GM13976 (cell line): ENCODE measurements at regions not wholly inside any gene's neighbourhood (a gene's known extent, or its start where the extent isn't known, plus 50 kb on each side); places are given as distances from the start of the nearest gene placed in this dataset.

Experiments
- DNase-seq: peaks from one replicate; pipeline ENCODE4 v3.0.0; 2012; ENCODE audit warnings: low spot score
- CTCF ChIP-seq: IDR thresholded peaks from 2 replicates; pipeline ENCODE4 v1.5.1; 2012; ENCODE audit warnings: borderline replicate concordance, mild to moderate bottlenecking; ENCODE audit not compliant: insufficient read depth; ENCODE audit errors: extremely low read depth, missing control alignments, control extremely low read depth
- in situ Hi-C: fragments of 300-500 bp; cut with MboI; formaldehyde crosslinking; loops from one replicate; pipeline ENCODE4 v1.12.0; 2022; ENCODE audit warnings: low sequenced_read_pairs, mixed read lengths, inconsistent platforms; ENCODE audit not compliant: unreplicated experiment

GRCh38 chr13:64959276-64959675 is 2270.9 kb downstream of the PCDH9 start:
- no peak for TF ChIP-seq CTCF
- in situ Hi-C loops: no loop called here
- no peak for DNase-seq

GRCh38 chr13:64958106-64958505 is 2272.0 kb downstream of the PCDH9 start:
- no peak for DNase-seq
- in situ Hi-C loops: no loop called here
- no peak for TF ChIP-seq CTCF

- TF ChIP-seq CTCF: no peak
- in situ Hi-C loops: no loop called here
Measured at GRCh38 chr13:64938660-64939059, 2291.5 kb downstream of the PCDH9 start.

GRCh38 chr13:64937302-64937701 is 2292.8 kb downstream of the PCDH9 start:
- TF ChIP-seq CTCF: no peak
- in situ Hi-C loops: no loop called here
- DNase-seq: no peak

More at GRCh38 chr13:64938660-64939059, 2291.5 kb downstream of the PCDH9 start:
- no peak for DNase-seq

GRCh38 chr13:64936879-64937278 is 2293.3 kb downstream of the PCDH9 start:
- TF ChIP-seq CTCF: no peak
- no peak for DNase-seq
- in situ Hi-C loops: no loop called here

GRCh38 chr13:64935441-64935840 is 2294.7 kb downstream of the PCDH9 start:
- no peak for TF ChIP-seq CTCF
- no peak for DNase-seq
- in situ Hi-C loops: no loop called here

- no peak for DNase-seq
- no peak for TF ChIP-seq CTCF
- in situ Hi-C loops: no loop called here
Measured at GRCh38 chr13:64934569-64935362, 2295.4 kb downstream of the PCDH9 start.
